PC-9 (cell line): ENCODE measurements at regions not wholly inside any gene's neighbourhood (a gene's known extent, or its start where the extent isn't known, plus 50 kb on each side); places are given as distances from the start of the nearest gene placed in this dataset.

Experiments used
- EZH2 ChIP-seq: fragments of 200-600 bp; sonication (generic); IDR thresholded peaks from 2 replicates; pipeline ENCODE4 v1.8.0; 2017; ENCODE audit warnings: antibody characterized with exemption, low read depth
- TF ChIP-seq, protein P1 (sequence below): fragments of 200-600 bp; sonication (generic); conservative IDR thresholded peaks from 2 replicates; pipeline ENCODE4 v1.6.1; 2017; ENCODE audit warnings: mixed run types, antibody characterized with exemption, mild to moderate bottlenecking, moderate library complexity

- TF ChIP-seq, protein P1, sequence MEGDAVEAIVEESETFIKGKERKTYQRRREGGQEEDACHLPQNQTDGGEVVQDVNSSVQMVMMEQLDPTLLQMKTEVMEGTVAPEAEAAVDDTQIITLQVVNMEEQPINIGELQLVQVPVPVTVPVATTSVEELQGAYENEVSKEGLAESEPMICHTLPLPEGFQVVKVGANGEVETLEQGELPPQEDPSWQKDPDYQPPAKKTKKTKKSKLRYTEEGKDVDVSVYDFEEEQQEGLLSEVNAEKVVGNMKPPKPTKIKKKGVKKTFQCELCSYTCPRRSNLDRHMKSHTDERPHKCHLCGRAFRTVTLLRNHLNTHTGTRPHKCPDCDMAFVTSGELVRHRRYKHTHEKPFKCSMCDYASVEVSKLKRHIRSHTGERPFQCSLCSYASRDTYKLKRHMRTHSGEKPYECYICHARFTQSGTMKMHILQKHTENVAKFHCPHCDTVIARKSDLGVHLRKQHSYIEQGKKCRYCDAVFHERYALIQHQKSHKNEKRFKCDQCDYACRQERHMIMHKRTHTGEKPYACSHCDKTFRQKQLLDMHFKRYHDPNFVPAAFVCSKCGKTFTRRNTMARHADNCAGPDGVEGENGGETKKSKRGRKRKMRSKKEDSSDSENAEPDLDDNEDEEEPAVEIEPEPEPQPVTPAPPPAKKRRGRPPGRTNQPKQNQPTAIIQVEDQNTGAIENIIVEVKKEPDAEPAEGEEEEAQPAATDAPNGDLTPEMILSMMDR = no peak
- no peak for TF ChIP-seq EZH2
These were observed 83.4 kb upstream of the FZD10 start for GRCh38 chr12:130078852-130079251.
